Activated effector memory CD4-positive, alpha-beta T cell treated with anti-CD3 and anti-CD28 coated beads, Interleukin-2, amount 50 U/mL, for 16 hours (primary cell): ENCODE measurements at regions not wholly inside any gene's neighbourhood (a gene's known extent, or its start where the extent isn't known, plus 50 kb on each side); places are given as distances from the start of the nearest gene placed in this dataset.

Source experiments
- DNase-seq: peaks from one replicate; pipeline ENCODE4 v3.0.0-alpha.2; 2020

DNA sequence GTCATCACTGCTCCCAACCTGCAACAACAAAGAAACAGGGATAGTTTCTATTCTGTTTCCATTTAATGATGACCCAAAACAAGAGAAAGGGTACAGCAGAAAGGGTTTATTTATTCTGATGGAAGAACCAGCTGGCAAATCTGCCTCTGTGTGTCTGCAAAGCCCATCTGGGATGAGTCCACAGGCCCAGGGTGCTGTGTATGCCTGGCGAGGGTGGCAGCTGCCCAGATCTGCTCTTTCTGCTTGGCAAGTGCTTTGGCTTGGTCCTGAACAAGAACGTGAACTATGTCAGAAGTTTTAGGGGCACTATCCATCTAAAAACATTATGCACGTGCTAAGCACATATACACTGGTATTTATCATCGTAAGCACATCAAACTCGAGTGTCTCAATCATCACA, 333.8 kb downstream of the CXCL12 start:
- no peak for DNase-seq

DNA sequence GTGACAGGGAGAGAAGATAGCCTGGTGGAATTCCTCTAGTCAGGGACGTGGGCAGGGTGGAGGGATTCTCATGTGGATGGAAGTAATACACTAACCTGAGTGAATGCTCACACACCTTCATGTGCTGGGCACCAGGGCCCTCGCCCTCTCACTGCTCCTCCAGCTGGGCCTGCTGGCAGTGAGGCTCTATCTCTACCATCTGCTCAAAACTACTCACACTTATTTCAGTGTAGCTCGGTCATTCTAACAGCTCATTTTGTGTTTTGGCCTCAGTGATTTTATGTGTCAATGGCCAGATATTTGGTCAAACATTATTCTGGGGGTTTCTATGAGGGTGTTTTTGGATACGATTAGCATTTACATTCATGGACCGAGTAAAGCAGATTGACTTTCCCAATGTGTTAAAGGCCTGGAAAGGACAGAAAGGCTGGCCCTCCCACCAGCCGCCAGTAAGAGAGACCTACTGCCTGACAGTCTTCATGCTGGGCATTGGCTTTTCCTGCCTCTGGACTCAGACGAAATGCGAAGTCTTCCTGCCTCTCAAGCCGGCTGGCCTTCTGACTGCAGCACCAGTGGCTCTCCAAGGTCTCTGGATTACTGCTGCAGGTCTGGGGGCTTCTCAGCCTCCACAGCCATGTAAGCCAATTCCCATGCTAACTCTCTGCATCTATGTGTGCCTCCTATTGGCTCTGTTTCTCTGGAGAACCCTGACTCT, 335.4 kb downstream of the CXCL12 start:
- DNase-seq = no peak

DNA sequence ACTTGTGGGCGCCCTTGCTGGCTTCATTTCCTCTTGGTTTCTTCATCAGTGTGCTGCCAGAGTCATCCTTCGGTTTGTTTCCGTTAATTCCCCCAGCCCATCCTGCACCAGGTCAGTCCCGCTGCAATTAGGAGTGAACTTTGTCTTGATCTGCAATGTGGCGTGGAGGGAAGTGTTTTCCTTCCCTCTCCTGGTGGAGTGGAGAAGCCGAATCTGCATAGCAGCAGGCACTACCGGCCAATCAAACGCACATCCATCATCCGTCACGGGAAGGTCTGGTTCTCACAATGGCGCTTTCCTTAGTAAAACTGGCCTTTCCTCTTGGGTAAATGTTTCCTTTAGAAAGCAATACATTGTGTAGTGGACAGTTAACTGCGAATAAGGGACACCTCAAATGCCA, 337.5 kb downstream of the CXCL12 start:
- no peak for DNase-seq

DNA sequence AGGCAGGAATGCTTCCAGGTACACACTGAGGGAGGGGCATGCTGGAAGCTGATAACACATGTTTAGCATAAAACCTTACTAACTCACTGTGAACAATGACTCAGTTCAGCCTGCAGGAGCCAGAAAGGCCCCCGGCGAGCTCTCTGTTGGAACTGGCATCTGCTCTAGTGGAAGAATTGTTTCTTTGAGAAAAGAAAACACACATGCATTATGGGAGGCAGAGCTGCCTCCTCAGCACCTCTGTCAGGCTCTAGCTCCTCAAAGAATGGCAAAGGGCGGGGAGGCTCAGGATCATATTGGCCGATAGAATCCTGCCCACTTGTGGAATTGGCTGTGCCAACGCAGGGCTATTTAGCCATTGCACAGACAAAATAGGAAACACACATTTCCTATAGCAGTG, 338.3 kb downstream of the CXCL12 start:
- no peak for DNase-seq

DNA sequence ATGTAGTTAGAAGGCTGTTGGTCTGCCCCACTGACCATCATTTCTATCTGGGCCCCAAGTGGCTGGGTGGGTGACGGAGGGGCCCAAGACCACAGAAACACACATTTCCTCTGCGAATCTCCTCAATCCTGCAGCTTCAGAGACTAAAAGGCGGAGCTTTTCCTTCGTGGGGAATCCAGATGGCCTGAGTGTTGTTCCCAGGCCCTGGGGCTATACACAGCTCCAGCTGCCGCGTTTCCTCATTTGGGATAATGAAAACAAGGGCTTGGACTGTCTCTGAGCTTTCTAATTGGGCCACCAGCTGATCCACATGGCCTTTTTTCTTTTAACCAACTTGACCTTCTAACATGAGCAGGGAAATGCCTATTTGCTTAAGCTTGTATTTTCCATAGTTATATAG, 339.9 kb downstream of the CXCL12 start:
- DNase-seq = no peak

DNA sequence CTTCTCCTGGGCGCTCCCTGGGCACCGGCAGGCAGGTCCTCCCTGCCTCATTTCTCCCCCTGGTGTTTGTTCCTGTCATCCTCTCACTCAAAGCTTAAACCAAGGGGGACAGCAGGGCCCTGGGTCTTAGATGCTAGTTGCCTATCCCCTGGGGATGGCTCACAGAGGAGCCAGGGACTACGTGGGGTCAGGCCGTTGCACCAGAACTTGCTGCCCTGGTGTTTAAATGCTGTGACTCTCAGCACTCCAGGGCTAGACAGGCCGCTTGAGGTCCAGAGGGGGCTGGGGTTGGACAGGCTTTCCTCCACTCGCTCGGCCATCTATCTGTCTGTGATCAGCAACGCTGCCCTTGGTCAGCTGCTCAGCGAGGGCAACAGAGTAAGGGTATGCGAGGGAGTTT, 340.3 kb downstream of the CXCL12 start:
- no peak for DNase-seq

DNA sequence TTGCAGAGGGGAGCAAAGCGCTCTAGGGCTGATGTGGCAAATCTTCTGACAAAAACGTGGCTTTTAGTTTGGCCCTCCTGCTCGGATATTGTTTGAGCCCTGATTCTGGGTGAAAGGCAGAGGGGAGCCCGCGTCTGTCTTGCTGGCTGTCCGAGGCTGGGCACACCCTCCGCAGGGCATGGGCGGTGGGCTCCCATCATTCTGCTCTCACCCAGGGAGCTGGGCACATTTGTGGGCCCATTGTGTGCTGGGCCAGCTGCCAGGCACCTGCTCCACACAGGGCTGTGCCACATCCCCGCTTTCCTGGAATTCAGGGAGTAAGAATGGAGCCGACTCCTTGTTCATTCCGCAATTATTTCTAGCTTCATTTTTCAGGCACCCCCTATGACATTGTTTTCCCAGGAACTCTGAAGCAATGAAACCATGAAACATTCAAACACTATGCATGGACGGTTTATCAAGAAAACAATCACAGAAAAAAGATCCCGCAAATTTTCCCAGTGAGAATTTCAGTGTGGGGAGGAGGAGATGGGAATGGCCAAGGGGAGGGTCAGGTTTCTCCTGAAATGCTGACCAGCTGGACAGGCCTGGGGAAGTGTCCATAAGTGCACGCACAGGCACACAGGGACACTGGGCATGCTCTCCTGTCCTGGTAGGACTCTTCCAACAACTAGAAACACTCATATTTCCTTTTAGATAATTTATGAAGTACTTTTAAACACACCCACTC, 341.1 kb downstream of the CXCL12 start:
- DNase-seq = no peak

DNA sequence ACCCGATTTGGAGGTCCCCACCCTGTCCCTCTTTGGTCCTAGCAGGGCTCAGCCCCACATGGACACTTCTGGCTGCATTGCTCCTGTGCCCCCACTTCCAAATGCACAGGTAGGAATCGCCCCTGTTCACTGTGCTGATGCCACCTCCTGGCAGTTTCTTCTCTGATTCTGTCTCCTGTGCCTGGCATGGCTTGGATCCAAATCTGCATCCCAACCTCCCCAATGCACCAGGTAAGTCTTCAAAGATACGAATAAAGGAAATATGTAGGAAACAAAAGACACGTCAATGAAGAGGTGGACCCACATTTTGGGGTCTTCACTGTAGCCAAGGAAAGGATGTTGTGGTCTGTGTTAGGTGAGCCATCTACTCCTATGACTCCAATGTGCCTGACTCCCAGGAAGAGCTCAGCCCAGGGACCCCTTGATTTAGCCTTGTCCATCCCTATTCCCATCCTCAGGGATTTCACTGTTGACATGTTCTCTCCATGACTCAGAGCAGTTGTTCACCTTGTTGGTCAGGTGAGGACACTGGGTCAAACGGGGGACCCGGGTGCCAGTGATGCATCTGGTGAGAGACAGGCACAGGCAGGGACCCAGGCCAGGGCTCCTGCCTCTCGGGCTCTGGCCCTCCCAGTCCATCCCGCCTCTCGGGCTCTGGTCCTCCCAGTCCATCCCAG, 341.8 kb downstream of the CXCL12 start:
- DNase-seq = no peak

DNA sequence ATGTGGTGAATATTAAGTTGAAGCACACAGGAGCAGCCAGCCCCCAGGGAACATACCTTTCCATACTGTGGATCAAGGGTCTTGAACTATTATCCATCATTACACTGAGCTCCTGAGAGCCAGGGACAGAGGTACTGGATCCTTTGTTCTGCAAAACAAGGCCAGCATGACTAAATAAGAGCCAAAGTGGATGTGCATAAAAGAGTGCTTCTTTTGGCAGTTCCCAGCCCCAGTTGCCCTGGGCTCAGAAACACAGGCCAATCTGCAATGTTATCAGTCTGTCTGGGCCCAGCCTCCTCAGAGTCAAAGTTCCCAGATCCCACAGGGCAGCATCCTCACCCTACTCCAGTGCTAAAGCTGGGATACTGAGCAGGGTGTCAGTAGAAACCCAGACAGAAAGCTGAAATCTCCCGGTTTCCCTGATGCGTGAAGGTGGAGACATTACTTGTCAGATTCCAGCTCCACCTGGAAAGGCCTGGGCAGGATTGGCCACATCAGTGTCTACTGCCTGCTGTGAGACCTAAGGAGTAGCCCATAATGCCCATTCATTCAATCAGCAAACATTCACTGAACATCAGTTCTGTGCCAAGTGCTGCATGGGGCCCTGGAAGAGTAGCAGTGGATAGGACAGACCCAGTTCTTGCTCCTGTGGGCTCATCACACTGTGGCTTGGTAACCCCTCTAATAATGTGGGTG, 342.7 kb downstream of the CXCL12 start:
- DNase-seq = no peak

DNA sequence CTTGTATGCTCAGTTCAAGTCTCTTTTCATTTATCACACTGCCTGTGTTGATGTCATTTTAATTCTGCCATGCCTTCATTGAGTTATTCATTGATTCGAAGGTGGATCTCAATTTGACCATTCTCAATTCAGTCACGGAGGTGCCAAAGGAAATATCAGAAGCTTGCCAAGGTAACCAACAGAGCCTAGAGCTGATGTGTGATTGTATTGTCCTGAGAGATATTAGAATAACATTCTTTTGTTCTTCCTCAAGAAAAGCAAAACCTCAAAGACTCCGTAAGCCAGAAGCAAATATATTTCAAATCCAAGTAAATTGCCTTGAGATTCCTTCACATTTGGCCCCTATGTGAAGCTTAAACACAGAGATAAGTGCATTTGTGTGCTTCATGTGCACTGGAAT, 345.3 kb downstream of the CXCL12 start:
- DNase-seq = no peak

DNA sequence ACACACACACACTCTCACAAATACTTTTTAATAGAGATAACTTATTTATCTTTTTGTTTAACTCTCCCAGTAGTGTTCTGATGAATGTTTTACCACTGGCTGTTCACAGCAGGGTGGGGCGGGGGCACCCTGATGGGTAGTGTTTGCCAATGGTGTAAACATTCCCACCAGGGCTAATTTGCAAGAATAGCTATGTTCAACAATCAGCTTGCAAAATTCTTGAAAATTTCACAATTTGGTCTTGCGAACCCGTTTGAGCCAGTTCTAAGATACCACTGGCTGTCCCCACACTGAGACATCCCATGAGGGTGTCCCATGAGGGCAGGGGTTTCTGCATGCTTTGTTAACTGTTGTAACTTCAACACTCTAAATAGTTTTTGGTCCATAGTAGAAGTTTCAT, 348.5 kb downstream of the CXCL12 start:
- no peak for DNase-seq

DNA sequence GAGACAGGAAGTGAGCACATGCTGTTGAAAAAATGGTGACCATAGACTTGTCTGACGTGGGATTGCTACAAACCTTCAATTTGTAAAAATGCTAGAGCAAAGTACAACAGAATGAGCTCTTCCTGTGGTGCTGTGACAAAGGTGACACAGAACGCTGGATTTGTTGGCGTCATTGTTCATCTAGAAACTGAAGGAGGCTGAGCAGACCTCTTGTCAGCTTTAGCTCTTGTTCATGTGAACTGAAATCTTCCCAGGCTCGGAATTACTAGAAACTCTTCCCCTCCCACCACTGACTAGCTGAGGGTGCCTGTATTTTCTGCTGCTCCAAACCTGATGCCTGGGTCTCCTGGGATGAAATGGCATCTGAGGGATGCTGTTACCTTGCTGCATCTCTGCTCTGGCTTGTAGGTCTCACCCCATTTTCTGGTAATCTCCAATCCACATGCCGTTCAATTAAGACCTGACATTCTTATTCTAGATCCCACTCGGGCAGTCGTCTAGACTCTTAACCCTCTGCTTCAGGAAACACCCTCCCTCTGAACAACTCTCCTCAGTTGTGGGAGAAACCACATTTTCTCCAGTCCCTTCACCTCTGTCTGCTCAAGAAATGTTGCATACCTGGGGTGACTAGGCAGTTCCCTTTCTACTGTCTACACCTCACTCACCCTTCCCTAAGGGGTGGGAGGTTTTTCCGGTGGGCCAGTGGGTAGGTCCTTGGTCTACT, 349.3 kb downstream of the CXCL12 start:
- no peak for DNase-seq

DNA sequence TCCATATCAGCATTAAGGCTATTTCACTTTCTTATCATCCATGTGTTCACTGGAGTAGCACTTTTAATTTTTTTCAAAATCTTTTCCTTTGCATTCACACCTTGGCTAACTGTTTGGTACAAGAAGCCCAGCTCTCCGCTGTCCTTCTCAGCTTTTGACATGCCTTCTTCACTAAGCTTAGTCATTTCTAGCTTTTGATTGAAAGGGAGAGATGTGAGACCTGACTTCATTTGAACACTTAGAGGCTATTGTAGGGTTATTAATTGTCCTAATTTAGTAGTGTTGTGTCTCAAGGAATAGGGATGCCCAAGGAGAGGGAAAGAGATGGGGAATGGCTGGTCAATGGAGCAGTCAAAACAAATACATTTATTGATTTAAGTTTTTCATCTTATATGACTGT, 350.0 kb downstream of the CXCL12 start:
- no peak for DNase-seq

DNA sequence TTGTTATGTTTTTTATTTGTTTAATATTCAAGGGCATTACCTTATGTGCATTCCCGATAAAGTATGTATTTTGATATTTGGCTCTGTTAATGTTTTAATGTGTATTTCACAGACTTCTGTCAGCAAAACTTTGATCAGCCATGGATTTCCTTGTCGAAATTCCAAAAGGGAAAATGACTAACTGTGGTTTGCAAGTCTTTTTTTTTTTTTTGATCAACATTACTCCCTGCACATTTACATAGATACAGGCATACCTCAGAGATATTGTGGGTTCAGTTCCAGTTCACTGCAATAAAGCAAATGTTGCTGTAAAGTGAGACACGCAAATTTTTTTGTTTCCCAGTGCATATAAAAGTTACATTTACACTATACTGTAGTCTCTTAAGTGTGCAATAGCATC, 351.9 kb downstream of the CXCL12 start:
- no peak for DNase-seq

DNA sequence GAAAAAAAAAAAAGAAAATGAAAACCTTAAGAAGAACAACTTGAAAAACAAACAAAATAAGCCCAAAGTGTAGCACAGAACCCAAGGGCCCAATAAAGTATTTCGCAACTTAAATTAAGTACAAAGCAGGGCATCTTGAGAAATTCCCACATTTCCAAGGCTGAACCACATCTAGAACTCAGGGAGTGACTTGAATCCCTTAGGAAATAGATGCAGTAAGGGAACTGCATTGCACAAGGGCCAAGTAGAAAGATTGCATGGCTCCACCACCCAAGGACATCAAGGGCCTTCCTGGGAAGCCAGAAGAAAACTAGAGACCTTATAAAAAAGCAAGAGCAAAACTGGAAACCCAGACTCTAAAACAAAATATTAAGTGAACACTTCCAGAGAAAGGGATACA, 352.7 kb downstream of the CXCL12 start:
- DNase-seq = no peak

DNA sequence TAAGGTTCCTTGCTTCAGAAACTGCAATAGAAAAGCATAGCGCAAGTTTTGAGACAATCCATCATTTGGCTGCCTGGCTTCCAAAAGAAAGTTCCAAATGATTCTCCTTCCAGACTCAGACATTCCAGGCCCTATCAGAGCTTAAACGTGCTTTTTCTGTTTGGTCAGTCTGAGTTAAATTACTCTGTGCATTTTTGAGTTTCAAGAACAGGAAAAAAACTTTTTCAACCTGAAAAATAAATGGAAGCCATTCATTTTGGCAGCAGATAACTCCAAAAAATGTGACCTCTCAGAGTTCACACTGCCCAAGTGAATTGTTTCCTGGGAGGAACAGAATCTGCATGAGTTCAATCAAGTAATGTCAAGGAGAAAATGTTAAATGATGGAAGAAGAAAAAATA, 354.2 kb downstream of the CXCL12 start:
- no peak for DNase-seq

DNA sequence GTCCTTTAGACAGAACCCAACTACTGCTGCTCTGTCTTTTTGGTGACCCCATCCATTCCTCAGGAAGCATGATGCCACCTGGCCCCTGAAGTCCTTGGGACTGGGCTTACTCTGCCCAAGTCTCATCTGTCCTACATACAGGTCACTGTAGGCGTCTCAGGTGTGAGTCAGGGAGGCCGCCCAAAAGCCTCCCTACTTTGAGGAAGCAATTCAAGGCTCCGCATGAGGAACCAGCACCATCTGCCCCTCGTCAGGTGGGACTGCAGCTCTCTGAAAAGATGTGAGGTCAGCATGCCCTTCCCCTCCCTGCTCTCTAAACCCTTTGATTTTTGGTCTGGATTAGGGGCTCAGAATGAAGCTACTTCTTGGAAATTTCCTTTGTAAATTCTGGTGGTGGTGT, 354.8 kb downstream of the CXCL12 start:
- no peak for DNase-seq

DNA sequence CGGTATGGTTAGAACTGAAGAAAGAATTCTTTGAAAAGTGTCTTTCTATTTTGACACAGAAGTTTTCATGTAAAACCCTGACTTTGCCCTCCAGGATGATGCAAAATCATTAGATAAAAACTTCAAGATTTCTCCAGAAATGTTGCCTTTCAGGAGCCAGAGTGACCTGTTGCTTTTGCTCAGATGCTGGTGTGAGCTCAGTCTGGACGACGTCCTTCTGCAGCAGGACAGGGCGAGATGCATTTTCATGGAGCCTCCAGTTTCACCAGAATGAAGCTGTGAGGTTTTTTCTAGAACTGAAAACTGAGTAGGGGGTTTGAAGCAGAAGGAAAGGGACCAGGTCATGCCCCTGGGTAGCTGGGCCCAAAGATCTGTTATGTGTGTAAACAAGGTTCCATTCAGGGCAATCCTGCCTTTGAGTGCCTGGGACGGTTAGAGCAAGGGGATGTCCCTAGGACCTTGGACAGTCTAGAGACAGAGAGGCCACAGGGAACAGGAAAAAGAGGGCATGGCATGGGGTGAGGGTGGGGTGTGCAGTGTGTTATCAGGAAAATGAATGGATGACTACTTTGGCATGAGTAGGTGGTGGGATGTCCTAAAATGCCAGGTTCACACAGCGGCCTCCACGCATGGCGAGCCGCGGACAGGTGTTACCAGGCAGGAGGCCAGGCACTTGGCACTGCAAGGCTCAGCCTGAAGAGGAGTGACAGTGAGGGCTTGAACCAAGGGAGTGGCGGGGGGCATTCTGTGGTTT, 356.3 kb downstream of the CXCL12 start:
- DNase-seq = no peak

DNA sequence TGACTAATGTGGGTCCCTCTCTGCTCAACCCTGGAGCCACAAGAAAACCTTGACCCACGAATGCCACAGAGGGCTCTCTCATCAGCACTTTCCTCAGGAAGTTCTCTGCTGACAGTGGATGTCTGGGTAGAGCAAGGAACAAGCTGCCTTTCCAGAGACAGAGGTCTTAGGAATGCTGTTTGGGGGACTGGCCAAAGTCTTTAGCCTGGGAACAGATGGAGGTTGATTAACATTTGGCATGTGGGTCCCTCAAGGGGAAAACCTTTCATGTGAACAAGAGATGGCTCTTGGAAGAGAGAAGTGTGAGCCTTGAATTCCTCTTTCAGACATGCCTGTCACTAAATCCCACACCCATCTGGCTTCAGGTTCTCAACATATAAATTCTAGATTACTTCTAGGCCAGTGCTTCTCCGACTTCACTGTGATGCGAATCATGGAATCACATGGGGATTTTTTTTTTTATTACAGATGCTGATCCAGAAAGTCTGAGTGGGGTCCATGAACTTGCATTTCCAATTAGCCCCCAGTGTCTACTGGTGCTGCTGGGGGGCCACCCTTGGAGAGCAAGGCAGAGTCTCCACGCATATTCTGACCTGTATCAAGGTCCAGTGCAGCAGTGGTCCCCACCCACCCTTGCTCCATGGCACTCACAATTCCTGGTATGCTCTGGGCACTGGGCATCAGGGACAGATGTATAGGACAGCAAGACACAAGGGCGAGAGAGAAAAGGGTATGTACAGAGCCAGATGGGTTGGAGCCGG, 360.4 kb downstream of the CXCL12 start:
- DNase-seq = no peak

DNA sequence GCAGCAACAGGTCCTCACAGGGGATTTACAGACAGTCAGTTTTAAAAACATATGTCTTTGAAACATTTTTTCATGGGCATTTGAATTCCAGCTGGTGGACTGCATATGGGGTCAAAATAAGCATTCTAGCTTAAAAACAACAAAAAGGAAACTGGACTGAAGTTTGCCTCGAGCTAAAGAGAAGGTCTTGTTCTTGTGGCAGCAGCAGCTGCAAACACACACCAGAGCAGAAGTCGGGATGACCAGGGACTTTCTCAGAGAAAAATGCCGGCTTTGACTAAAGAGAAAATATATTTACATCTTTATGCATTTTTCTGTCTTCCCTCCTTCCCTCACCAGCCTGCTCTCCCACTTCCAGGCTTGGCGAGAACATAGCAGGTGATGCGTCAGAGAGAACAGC, 361.4 kb downstream of the CXCL12 start:
- no peak for DNase-seq

DNA sequence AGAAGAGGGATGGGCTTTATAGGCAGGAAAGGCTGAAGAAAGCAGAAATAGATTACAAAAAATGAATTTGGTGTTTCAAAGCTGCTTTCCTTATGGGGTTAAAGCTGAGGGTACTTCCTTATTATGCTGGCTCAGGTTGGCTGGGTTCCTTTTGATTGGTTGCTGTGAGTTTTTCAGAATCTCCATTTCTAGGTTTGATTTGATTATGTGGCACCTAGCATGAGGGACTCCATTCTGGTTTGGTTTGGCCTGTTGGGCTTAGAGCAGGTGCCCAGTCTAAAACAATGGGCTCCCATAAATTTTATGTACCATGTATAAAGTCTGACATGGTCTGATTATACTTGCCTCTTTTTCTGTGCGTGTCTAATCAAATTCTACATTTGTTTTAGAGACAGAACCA, 362.7 kb downstream of the CXCL12 start:
- no peak for DNase-seq
